ENCODE measurements at regions not wholly inside any gene's neighbourhood (a gene's known extent, or its start where the extent isn't known, plus 50 kb on each side); places are given as distances from the start of the nearest gene placed in this dataset.

GRCh38 chr18:10162340-10162739 is 248.5 kb downstream of the VAPA start:
- no peak for TF ChIP-seq CTCF (conservative IDR thresholded peaks at IDR 0.05)
- no peak for TF ChIP-seq EZH2 (IDR thresholded peaks at IDR 0.05; ENCODE audit: low read depth)
